ENCODE measurements at regions not wholly inside any gene's neighbourhood (a gene's known extent, or its start where the extent isn't known, plus 50 kb on each side); places are given as distances from the start of the nearest gene placed in this dataset.

DNA sequence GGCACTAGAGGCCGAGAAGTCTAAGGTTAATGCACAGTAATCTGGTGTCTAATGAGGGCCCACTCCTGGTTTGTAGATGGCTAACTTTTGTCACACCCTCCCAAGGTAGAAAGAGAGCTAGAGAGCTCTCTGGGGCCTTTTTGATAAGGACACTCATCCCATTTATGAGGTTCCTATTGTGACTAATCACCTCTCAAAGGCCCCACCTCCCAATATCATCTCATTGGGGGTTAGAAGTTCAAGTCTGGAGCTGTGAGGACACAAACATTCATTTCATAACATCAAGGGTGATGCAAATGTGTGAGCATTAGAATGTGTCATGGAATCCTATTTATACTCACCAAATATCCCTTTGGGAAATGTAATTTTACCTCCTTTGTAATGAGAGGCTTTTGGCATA lies 79.2 kb upstream of the SLC10A2 start:
- no peaks in the 10 kb centered on the region for H3K36me3 ChIP-seq (ENCODE audit: control insufficient read depth, insufficient read depth, low read length)
- DNase-seq (ENCODE audit: low read depth), result peak; percentile 73
- FAIRE-seq, result no peak
- TF ChIP-seq, protein P1, sequence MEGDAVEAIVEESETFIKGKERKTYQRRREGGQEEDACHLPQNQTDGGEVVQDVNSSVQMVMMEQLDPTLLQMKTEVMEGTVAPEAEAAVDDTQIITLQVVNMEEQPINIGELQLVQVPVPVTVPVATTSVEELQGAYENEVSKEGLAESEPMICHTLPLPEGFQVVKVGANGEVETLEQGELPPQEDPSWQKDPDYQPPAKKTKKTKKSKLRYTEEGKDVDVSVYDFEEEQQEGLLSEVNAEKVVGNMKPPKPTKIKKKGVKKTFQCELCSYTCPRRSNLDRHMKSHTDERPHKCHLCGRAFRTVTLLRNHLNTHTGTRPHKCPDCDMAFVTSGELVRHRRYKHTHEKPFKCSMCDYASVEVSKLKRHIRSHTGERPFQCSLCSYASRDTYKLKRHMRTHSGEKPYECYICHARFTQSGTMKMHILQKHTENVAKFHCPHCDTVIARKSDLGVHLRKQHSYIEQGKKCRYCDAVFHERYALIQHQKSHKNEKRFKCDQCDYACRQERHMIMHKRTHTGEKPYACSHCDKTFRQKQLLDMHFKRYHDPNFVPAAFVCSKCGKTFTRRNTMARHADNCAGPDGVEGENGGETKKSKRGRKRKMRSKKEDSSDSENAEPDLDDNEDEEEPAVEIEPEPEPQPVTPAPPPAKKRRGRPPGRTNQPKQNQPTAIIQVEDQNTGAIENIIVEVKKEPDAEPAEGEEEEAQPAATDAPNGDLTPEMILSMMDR (IDR thresholded peaks at IDR 0.05; ENCODE audit: insufficient read depth, low read length, severe bottlenecking), result no peak
- no peaks in the 10 kb centered on the region for H3K27me3 ChIP-seq (ENCODE audit: control insufficient read depth, insufficient read depth, low read length)
- no peak overlapping the region for H3K4me3 ChIP-seq (ENCODE audit: low read depth, low read length)

DNA sequence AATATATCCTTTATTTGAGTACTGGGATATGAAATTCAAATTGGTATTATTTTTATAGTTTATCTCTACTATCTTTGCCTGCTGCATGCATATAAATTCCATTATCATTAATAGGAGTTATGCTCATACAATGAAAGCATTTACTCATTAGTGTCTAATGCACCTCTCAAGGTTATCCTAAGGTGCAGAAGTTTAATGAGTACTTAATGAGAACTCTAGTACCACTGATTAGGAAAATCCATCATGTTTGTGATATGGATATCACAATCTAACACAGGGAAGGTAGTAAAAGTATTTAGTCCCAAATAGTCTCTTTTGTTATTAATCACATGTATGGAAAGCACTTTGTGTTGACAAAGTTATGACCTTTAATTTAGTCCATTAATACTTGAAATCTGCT lies 77.2 kb upstream of the SLC10A2 start:
- H3K4me3 ChIP-seq (ENCODE audit: low read depth, low read length), result no peak overlapping the region
- no peaks in the 10 kb centered on the region for H3K27me3 ChIP-seq (ENCODE audit: control insufficient read depth, insufficient read depth, low read length)
- H3K36me3 ChIP-seq (ENCODE audit: control insufficient read depth, insufficient read depth, low read length), result no peaks in the 10 kb centered on the region
- FAIRE-seq (no peak), DNase-seq (ENCODE audit: low read depth) (no peak)
- TF ChIP-seq, protein P1 (IDR thresholded peaks at IDR 0.05; ENCODE audit: insufficient read depth, low read length, severe bottlenecking), result no peak

DNA sequence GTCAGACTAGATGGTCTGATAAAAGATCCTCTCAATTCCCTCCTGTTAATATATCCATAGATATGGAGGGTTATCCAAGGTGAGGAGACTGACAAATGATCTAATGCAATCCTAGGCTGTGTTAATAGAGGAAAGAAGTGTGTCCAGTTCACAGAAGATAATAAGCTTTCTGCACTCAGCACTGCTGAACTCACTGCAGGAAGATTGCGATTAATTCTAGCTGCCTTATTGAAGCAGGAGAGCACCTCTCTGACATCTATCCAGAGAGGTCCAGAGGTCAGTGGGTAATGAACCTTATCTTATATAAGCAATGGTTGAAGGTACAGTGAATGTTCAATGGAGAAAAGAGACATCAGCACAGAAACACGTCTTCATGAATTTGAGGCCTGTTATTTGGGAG lies 75.9 kb upstream of the SLC10A2 start:
- Histone ChIP-seq H3K36me3 (ENCODE audit: control insufficient read depth, insufficient read depth, low read length) (no peaks in the 10 kb centered on the region), H3K4me3 (ENCODE audit: low read depth, low read length) (no peak overlapping the region), H3K27me3 (ENCODE audit: control insufficient read depth, insufficient read depth, low read length) (no peaks in the 10 kb centered on the region)
- no peak for DNase-seq (ENCODE audit: low read depth)
- TF ChIP-seq, protein P1 (IDR thresholded peaks at IDR 0.05; ENCODE audit: insufficient read depth, low read length, severe bottlenecking), result no peak
- FAIRE-seq, result no peak

DNA sequence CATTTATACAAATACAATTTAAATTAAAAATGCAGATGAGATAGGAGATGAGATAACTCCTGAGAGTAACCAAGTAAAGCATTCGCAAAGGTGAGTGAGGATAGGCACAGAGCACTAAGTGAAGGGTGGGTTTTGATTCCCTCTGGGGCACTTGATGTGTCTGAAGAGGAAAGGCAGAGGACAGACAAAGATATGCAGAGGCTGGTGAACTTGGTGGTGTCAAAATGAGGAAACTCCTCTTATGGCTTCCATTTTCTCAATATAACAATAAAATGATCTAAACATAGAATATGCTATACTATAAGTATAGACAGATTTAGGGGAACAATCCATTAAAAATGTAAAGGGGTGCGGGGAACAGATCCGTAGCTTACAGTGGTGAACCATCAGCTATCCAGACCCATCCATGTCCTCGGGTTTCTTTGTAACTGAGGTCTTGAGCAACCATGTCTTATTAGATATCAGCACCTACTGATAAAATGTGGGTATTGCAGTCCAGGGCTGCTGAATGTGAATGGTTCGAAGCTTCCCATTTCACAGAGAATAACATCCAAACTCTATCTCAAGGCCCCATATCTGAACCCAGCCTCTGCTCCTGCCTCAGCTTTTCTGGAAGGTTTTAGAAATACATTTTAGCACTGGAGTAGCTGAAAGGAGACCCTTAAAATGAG lies 73.9 kb upstream of the SLC10A2 start:
- Histone ChIP-seq H3K27me3 (ENCODE audit: control insufficient read depth, insufficient read depth, low read length) (no peaks in the 10 kb centered on the region), H3K4me3 (ENCODE audit: low read depth, low read length) (no peak overlapping the region), H3K36me3 (ENCODE audit: control insufficient read depth, insufficient read depth, low read length) (no peaks in the 10 kb centered on the region)
- TF ChIP-seq, protein P1 (IDR thresholded peaks at IDR 0.05; ENCODE audit: insufficient read depth, low read length, severe bottlenecking), result peak; percentile 61
- peak; percentile 43 for DNase-seq (ENCODE audit: low read depth)
- no peak for FAIRE-seq

DNA sequence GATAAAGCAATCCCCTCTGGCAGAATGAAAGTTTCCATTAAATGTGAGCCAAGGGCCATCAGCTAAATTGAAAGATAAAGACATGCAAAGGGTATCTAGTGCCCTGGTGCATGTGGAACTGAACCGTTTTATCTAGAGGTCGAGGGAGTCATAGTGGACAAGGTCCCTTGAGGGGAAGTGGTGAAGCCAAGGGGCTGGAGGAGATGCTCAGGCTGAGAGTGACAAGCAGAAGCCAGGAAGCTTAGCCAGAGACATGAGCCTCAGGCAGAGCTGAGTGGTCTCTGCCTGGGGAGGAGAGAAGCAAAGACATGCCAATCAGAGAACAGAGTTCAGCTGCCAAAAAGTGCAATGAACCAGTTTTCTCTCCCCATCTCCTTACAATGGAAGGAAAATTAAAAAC lies 68.1 kb upstream of the SLC10A2 start:
- no peak overlapping the region for H3K4me3 ChIP-seq (ENCODE audit: low read depth, low read length)
- TF ChIP-seq, protein P1 (IDR thresholded peaks at IDR 0.05; ENCODE audit: insufficient read depth, low read length, severe bottlenecking), result no peak
- FAIRE-seq (no peak), DNase-seq (ENCODE audit: low read depth) (no peak)
- H3K27me3 ChIP-seq (ENCODE audit: control insufficient read depth, insufficient read depth, low read length), result no peaks in the 10 kb centered on the region
- H3K36me3 ChIP-seq (ENCODE audit: control insufficient read depth, insufficient read depth, low read length), result no peaks in the 10 kb centered on the region

DNA sequence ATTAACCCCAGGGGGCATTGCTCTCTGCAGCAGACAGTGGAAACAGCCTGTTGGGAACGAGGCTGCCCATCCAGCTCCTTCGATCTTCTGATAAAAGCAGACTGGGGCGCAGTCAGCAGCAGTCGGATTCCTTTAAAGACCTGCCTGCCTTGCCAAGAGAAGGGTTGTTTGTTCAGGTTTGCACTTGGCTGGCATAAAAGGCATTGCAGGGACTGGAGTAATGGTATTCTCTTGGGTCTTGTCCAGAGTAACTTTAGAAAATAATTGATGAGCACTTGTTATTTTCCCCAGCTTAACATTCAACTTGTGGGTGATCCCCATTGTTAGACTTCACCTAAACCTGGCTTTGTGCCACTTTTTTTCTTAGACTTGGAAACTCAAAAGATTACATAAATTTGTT lies 67.3 kb upstream of the SLC10A2 start:
- TF ChIP-seq, protein P1 (IDR thresholded peaks at IDR 0.05; ENCODE audit: insufficient read depth, low read length, severe bottlenecking), result no peak
- H3K27me3 ChIP-seq (ENCODE audit: control insufficient read depth, insufficient read depth, low read length), result no peaks in the 10 kb centered on the region
- no peak overlapping the region for H3K4me3 ChIP-seq (ENCODE audit: low read depth, low read length)
- FAIRE-seq, result no peak
- DNase-seq (ENCODE audit: low read depth), result no peak
- no peaks in the 10 kb centered on the region for H3K36me3 ChIP-seq (ENCODE audit: control insufficient read depth, insufficient read depth, low read length)
